GM12878 (cell line): ENCODE measurements at regions not wholly inside any gene's neighbourhood (a gene's known extent, or its start where the extent isn't known, plus 50 kb on each side); places are given as distances from the start of the nearest gene placed in this dataset.

ENCODE experiments used
- ATAC-seq: fragments of 200-7000 bp; cut with Tn5 transposase; 3 replicates; pipeline ENCODE4 v1.9.1; 2020; ENCODE audit warnings: mild to moderate bottlenecking, moderate library complexity
- BruUV-seq: library from RNA; stranded (reverse); fragments of 400-500 nt; replicated peaks from 2 replicates; lab custom pipeline; 2021; lab: Mats Ljungman, UMichigan
- CTCF ChIA-PET: fragments of 300-600 bp; sonication (Branson Sonifier 250); formaldehyde crosslinking; extraction: SDS; loops from one replicate; lab custom pipeline; 2021; ENCODE audit warnings: inconsistent platforms; lab: Yijun Ruan, JAX
- POLR2A ChIA-PET: fragments of 350-600 bp; formaldehyde crosslinking; extraction: SDS; loops from one replicate; lab custom pipeline; 2021; ENCODE audit warnings: inconsistent platforms; lab: Charles Lee
- RAD21 ChIA-PET: fragments of 300-600 bp; sonication (Branson Sonifier 250); formaldehyde crosslinking; loops from one replicate; lab custom pipeline; 2023; ENCODE audit warnings: antibody characterized with exemption; ENCODE audit not compliant: unreplicated experiment; lab: Charles Lee
- SMC1A ChIA-PET: fragments of 300-600 bp; sonication (Branson Sonifier 250); formaldehyde crosslinking; loops from one replicate; lab custom pipeline; 2023; ENCODE audit not compliant: unreplicated experiment, uncharacterized antibody; lab: Charles Lee
- DNase-seq: peaks from one replicate; pipeline ENCODE4 v3.0.0-alpha.2; 2011; ENCODE audit warnings: low read depth, low spot score
- FAIRE-seq: peaks from 3 replicates; lab custom pipeline; 2011; peaks lifted over from hg19 to GRCh38; lab: Jason Lieb, UNC
- H2AFZ ChIP-seq: 2 replicates; pipeline ENCODE4 v1.6.0; 2011; ENCODE audit warnings: low read depth, low read length, control low read depth; ENCODE audit not compliant: control insufficient read depth
- H3K27ac ChIP-seq: 2 replicates; pipeline ENCODE4 v1.5.1; 2011; ENCODE audit warnings: control low read depth; ENCODE audit not compliant: control insufficient read depth, insufficient read depth
- H3K27me3 ChIP-seq, 2 experiments: replicated peaks in 1 of 2; 2 replicates each; pipeline versions ENCODE4 v1.6.0 to v1.6.1; 2011; ENCODE audit warnings: low read length in 1 of 2; ENCODE audit not compliant: control insufficient read depth in 2 of 2, insufficient read depth in 2 of 2
- H3K36me3 ChIP-seq, 2 experiments: 2 replicates each; pipeline ENCODE4 v1.5.1; 2011; ENCODE audit warnings: low read length in 1 of 2; ENCODE audit not compliant: control insufficient read depth in 2 of 2, insufficient read depth in 2 of 2
- H3K4me1 ChIP-seq: 2 replicates; pipeline ENCODE4 v1.6.1; 2011; ENCODE audit warnings: mild to moderate bottlenecking, low read length, moderate library complexity, mixed read lengths; ENCODE audit not compliant: control insufficient read depth, insufficient read depth
- H3K4me2 ChIP-seq: 2 replicates; pipeline ENCODE4 v1.6.0; 2011; ENCODE audit warnings: control low read depth; ENCODE audit not compliant: control insufficient read depth, insufficient read depth
- H3K4me3 ChIP-seq: fragments of 200-600 bp; sonication (generic); 2 replicates; pipeline ENCODE4 v1.5.1; 2016
- H3K79me2 ChIP-seq: 2 replicates; pipeline ENCODE4 v1.6.0; 2011; ENCODE audit warnings: low read length; ENCODE audit not compliant: control insufficient read depth, insufficient read depth
- H3K9ac ChIP-seq: 2 replicates; pipeline ENCODE4 v1.8.0; 2011; ENCODE audit warnings: low read length, control low read depth, mixed read lengths; ENCODE audit not compliant: control insufficient read depth, insufficient read depth
- H3K9me3 ChIP-seq: replicated peaks from 3 replicates; pipeline ENCODE4 v1.5.1; 2011; ENCODE audit warnings: mild to moderate bottlenecking, low read length; ENCODE audit not compliant: control insufficient read depth, insufficient read depth
- H4K20me1 ChIP-seq: 2 replicates; pipeline ENCODE4 v1.6.0; 2011; ENCODE audit not compliant: control insufficient read depth, insufficient read depth
- EZH2 ChIP-seq: IDR thresholded peaks from 2 replicates; pipeline ENCODE4 v1.6.1; 2012; ENCODE audit warnings: low read depth, mild to moderate bottlenecking, control low read depth, inconsistent platforms, low read length, borderline replicate concordance; ENCODE audit not compliant: control insufficient read depth
- JUNB ChIP-seq: IDR thresholded peaks from 2 replicates; pipeline ENCODE4 v1.6.1; 2016; ENCODE audit warnings: antibody characterized with exemption, mild to moderate bottlenecking
- PAX5 ChIP-seq: IDR thresholded peaks from 2 replicates; pipeline ENCODE4 v1.6.1; 2011; ENCODE audit warnings: low read depth, low read length, borderline replicate concordance
- POLR2AphosphoS5 ChIP-seq: IDR thresholded peaks from 2 replicates; pipeline ENCODE4 v1.6.1; 2011; ENCODE audit warnings: mild to moderate bottlenecking, low read length, inconsistent platforms
- RAD21 ChIP-seq: IDR thresholded peaks from 2 replicates; pipeline ENCODE4 v1.6.1; 2011; ENCODE audit warnings: mild to moderate bottlenecking, low read depth, low read length, moderate library complexity; ENCODE audit not compliant: insufficient read depth
- SUZ12 ChIP-seq: fragments of 200-600 bp; sonication (generic); IDR thresholded peaks from one replicate; pipeline ENCODE4 v1.6.1; 2018; ENCODE audit warnings: antibody characterized with exemption, mild to moderate bottlenecking; ENCODE audit not compliant: unreplicated experiment
- ZNF24 ChIP-seq: fragments of 450-650 bp; IDR thresholded peaks from 2 replicates; pipeline ENCODE4 v1.6.1; 2017; ENCODE audit warnings: antibody characterized with exemption, mild to moderate bottlenecking
- ZNF274 ChIP-seq: IDR thresholded peaks from one replicate; pipeline ENCODE4 v1.8.0; 2011; ENCODE audit not compliant: insufficient read length, insufficient read depth
- WGBS: methylation state at CpG from one replicate; pipeline ENCODE4 v1.1.6; 2016; ENCODE audit warnings: low lambda C conversion rate; ENCODE audit not compliant: insufficient replicate concordance, insufficient coverage; ENCODE audit errors: missing lambda C conversion rate; 5-methylcytosine and 5-hydroxymethylcytosine counted together
- in situ Hi-C: fragments of 300-500 bp; cut with MboI; formaldehyde crosslinking; loops from 9 replicates; pipeline ENCODE4 v1.14.3; 2018; ENCODE audit warnings: mixed read lengths
- intact Hi-C: fragments of 100-400 bp; cut with micrococcal nuclease; formaldehyde crosslinking; loops from one replicate; pipeline ENCODE4 v1.14.2; 2022; ENCODE audit not compliant: unreplicated experiment

- H3K27me3 ChIP-seq: peaks cover 0 to under 1% of the 10 kb centered on the region in 2 experiments; a peak in 2 of 4 replicates
- no peaks in the 10 kb centered on the region for H4K20me1 ChIP-seq
- no peaks in the 10 kb centered on the region for H3K4me1 ChIP-seq
- H3K36me3 ChIP-seq: no peaks in the 10 kb centered on the region
- ChIA-PET POLR2A (no interaction called here), CTCF (interaction anchor here (1.2 kb wide), 1 partner anchor 236 kb away, joined by 3 read pairs; no protein-coding TSS in a partner anchor), SMC1A (no interaction called here), RAD21 (no interaction called here)
- no peak overlapping the region for H3K27ac ChIP-seq
- 43% methylated on average over 9 of the region's 9 CpGs for WGBS
- DNase-seq (no peak), FAIRE-seq (no peak), ATAC-seq (no peak)
- intact Hi-C loops (no loop called here), in situ Hi-C loops (loop anchor here (10.0 kb wide), 1 partner anchor 240 kb away; no protein-coding TSS in a partner anchor)
- TF ChIP-seq RAD21 (no peak), EZH2 (no peak), PAX5 (no peak), POLR2AphosphoS5 (no peak), ZNF274 (no peak), ZNF24 (no peak), JUNB (no peak), SUZ12 (no peak)
- no peak overlapping the region for H3K9ac ChIP-seq
- no peak overlapping the region for H3K4me2 ChIP-seq
- H2AFZ ChIP-seq: no peak overlapping the region
- no peaks in the 10 kb centered on the region for H3K9me3 ChIP-seq
- no peaks in the 10 kb centered on the region for H3K79me2 ChIP-seq
- no TSS peak for BruUV-seq
- H3K4me3 ChIP-seq: no peak overlapping the region
Measured at GRCh38 chr10:118805146-118805545, 50.4 kb upstream of the CACUL1 start.
